ENCODE measurements at regions not wholly inside any gene's neighbourhood (a gene's known extent, or its start where the extent isn't known, plus 50 kb on each side); places are given as distances from the start of the nearest gene placed in this dataset.
A peak's percentile ranks its signal among the peaks of the same experiment; 100 is the strongest.
"Not testable (repeated sequence)": the region's sequence is repeated elsewhere in the genome, so short reads cannot be mapped to it uniquely, and the experiment has no call there.

DNA sequence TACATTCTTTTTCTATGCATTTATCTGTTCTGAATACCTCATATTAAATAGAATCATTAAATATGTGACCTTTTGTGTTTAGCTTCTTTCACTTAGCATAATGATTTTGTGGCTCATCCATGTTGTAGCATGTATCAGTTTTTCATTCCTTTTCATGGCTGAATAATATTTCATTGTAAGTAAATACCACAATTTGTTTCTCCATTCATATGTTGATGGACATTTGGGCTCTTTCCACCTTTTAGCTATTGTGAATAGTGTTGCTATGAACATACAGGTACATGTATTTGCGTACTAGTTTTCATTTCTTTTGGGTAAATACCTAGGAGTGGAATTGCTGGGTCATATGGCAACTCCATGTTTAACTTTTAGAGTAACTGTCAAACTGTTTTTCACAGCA is 85.1 kb downstream of the GNL3L start:
- no peak for DNase-seq

DNA sequence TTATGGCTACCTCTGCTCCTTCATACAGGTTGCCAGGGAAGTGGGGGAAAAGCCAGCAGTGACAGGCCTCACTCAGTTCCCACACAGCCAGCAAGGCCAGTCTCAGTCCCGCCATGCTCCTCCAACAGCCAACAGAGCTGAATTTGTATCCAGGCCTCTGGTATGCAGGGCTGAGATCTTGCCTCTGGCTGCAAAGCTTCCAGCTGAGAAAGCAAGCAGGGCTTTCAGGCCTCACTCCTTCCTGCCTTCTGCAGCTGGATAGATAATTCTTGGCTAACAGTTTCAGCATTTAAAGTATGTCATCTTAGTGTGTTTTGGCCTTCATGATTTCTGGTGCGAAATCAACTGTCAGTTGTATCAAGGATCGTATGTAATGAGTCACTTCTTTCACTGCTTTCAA is 103.6 kb downstream of the GNL3L start:
- DNase-seq: no peak

DNA sequence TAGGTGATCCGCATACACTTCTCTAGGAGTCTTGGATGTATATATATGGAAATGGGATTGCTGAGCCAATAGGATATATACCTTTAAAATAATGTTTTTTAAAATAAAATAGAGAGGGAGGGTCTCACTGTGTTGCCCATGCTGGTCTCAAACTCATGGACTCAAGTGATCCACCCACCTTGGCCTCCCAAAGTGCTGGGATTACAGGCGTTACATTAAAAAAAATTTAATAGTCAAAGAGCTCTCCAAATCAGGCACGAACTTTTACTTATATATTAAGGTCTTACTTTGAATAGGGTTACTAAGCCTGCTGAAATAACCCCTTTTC is 109.0 kb downstream of the GNL3L start:
- no peak for DNase-seq

DNA sequence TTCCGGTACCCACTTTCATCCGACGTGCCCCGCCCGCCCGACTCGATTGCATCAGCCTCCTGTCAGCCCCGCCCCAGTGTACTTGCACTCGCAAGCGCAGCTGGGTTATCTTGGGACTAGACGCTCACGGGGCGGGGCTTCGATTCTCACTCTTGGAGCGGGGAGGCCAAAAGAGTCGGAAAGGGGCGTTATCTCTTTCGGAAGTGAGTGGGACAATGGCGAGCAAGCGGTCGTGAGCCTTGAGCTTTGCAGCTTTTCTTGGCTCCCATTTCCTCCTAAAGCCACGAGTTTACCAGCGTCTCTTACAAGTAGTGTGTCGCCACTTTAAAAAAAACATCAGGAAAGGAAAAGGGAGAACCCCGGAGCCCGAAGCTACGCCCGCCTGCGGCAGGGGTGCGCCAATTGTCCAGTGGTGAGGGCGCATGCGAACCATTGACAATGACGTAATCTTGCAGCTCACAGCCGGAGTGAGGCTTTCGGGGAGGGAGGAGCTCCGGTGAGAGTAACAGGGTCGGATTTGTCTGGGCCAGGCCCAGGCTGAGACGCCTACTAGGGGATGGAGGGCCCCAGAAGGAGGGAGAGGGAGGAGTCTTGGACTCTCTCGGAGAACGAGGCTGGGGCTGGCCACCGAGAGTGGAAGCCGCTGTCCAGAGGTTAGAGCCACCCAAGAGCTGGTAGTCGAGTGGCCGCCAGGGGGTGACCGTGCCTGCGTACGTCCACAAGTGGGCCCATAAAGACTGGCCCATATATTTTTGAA is 109.5 kb downstream of the GNL3L start:
- DNase-seq: peak; percentile 87

DNA sequence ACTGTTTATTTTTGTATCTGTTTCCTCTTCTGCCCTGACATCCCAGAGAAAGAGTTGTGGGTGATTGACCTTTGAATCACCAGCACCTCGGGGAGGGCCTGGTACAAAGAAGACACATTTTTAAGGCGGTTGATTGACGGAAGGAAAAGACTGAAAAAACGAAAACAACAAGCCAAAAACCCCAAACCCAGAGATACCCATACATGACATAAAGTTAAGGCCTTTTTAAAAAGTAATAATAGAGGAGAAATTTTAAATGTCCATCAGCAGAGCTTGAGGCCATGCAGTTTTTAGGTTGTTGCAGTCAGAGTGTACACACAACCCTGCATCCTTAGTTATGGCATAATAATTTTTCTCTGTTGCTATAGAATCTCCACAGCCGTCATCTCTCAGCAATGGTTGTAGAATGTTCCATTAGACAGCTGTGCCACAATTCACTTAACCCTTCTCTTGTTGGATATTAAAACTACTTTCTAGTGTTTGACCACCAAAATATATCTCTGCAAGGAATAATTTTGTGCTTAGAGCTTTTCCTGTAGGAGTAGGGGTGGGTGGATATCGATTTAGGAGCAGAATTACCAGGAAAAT is 110.2 kb downstream of the GNL3L start:
- DNase-seq: no peak

DNA sequence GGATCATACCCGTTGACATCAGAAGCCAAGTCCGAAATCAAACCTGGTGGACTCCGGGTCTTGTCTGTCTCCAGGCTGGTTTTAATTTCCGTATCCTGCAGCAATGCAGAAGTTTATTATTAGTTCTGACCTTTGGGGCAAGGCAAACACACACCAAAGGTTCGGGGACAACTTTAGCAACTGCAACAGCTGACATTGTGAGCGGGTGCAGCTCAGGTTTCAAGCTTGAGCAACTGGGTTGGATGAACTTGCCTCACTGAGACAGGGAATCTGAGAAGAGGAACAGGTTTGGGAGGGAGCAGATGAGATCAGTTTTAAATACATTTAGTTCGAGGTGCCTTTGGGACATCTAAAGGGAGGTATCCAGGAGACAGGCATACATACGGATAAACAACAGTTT is 110.7 kb downstream of the GNL3L start:
- no peak for DNase-seq

DNA sequence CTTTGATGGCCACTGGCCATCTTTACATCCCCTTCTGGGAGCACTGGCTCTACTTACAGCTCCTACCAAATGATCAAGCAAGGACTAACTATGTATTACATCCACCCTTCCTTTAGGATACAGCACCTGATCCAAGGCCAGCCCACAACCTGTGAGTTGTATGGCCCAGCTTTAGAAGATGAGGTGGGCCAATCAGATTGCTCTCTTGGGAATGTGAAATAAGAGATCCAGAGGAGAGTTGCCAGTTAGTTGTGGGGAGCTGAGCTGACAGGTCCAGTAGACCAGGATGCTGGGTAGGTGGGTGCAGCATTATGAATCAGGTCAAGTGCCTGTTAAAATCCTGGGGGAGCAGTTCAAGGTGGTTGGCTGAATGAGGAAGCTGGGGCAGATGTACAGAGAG is 111.5 kb downstream of the GNL3L start:
- DNase-seq: no peak

DNA sequence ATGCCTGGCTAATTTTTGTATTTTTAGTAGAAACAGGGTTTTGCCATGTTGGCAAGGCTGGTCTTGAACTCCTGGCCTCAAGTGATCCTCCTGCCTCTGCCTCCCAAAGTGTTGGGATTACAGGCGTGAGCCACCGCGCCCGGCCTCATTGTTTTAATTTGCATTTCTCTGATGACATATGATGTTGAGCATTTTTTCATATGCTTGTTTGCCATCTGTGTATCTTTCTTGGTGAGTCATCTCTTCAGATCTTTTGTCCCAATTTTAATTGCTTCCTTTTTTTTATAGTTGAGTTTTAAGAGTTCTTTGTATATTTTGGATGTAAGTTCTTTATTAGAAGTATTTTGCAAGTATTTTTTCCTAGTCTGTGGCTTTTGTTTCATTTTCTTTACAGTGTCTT is 117.6 kb downstream of the GNL3L start:
- DNase-seq: not testable (repeated sequence)

DNA sequence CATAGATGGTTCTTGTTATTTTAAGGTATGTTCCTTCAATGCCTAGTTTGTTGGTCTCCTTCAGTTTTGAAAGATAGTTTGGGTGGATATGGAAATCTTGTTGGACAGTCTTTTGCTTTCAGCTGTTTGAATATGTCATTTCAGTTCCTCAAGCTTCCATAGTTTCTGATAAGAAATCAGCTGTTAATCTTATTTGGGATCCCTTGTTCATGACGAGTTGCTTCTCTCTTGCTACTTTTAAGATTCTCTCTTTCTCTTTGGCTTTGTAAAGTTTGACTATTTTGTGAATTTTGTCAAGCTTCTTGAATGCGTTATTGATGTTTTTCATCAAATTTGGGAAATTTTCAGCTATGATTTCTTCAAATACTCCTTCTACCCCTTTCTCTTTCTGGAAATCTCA is 129.5 kb downstream of the GNL3L start:
- no peak for DNase-seq

DNA sequence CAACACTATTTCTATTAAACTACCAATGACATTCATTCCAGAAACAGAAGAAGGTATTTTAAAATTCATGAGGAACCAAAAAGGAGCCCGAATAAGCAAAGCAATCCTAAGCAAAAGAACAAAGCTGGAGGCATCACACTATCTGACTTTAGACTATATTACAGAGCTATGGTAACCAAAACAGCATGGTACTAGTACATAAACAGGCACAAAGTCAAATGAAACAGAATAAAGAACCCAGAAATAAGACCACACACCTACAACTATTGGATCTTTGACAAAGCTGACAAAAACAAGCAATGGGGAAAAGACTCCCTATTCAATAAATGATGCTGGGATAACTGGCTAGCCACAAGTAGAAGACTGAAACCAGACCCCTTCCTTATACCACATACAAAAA is 122.3 kb downstream of the ITIH6 start:
- no peak for DNase-seq

DNA sequence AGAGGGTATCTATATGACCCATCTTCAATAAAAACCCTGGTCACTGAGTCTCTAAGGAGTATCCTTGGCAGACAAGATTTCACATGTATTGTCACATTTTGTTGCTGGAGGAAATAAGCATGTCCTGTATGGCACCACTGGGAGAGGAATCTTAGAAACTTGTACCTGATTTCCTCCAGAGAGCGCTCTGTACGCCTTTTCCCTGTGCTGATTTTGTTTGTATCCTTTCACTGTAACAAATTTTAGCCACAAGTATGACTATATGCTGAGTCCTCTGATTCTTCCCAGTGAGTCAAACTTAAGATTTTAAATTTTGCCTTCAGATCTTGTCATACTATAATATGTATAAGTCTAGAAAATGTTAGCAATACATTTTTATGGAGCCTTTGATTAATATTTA is 102.8 kb downstream of the ITIH6 start:
- no peak for DNase-seq

DNA sequence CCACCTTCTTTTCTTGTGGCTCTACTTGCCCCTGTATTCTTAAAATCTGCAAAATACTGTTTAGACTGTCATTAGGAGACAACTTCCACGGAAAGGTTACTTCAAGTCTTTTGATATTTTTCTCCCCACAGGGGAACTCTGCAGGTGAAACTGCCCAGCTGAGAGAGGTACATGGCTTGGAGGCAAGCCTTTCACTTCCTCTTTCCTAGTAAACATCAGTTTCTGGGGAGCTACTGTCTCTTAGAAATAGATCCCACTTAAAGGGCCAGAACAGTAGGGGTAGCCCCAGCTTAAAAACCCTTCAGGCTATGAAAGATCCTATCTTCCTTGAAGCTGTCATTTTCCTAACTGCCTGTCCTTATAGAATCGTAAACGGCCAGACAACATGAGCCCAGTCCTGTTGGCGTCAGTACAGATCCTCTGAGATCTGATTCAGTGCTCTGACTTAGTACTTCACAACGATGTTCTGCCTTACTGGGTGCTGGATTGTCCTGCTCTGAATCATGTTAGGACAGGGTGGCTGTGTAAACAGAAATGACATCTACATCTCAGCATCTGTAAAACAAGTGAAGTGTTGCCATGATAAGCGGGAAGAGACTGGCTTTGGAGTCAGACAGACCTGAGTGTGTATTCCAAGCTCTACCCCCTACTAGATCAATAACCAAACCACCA is 102.1 kb downstream of the ITIH6 start:
- no peak for DNase-seq

Measured in DMS79 treated with DMSO at 0.1 percent for 48 hours (cell line).